ENCODE measurements at regions not wholly inside any gene's neighbourhood (a gene's known extent, or its start where the extent isn't known, plus 50 kb on each side); places are given as distances from the start of the nearest gene placed in this dataset.

- TF ChIP-seq CTCF (IDR thresholded peaks at IDR 0.05; ENCODE audit: insufficient read depth, low read length), result no peak
- TF ChIP-seq POLR2AphosphoS5 (IDR thresholded peaks at IDR 0.05; ENCODE audit: low read depth), result no peak
- no peak for TF ChIP-seq REST (IDR thresholded peaks at IDR 0.05; ENCODE audit: insufficient replicate concordance, low read depth)
- no peak for TF ChIP-seq SPI1 (IDR thresholded peaks at IDR 0.05; ENCODE audit: borderline replicate concordance, low read depth)
These were observed 103.5 kb upstream of the NANOS1 start for GRCh38 chr10:118926072-118926417.
